GM18505 (cell line): ENCODE measurements at regions not wholly inside any gene's neighbourhood (a gene's known extent, or its start where the extent isn't known, plus 50 kb on each side); places are given as distances from the start of the nearest gene placed in this dataset.
"Not testable (repeated sequence)": the region's sequence is repeated elsewhere in the genome, so short reads cannot be mapped to it uniquely, and the experiment has no call there.

Experiments used
- ATAC-seq: cut with Tn5 transposase; IDR thresholded peaks from one replicate; pipeline ENCODE4 v1.9.1; 2021; ENCODE audit not compliant: unreplicated experiment
- POLR2A ChIP-seq: IDR thresholded peaks from 4 replicates; pipeline ENCODE4 v1.6.1; 2011; ENCODE audit warnings: borderline replicate concordance; ENCODE audit not compliant: insufficient read depth, insufficient read length; ENCODE audit errors: extremely low read depth

- no peak for ATAC-seq
- TF ChIP-seq POLR2A = no peak
Measured at GRCh38 chr5:54820346-54821134, 164.9 kb downstream of the ESM1 start.

DNA sequence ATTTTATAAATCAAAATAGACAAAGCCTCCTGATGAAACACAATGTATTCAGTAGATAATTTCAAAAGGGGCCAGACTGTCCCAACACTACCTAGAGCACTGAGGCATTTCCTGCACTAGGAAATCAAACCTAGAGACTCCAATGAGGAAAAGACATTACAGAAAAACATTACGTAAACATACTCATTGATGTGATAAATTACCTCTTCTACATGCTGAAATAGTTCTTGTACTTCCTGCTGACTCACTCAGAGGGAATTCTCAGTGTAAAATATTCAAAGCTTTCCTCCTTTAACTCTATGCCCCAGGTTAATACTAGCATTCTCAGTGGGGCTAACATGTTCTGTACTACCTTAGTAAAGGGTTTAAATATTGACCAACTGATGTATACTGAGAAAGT, 178.0 kb downstream of the ESM1 start:
- no peak for TF ChIP-seq POLR2A
- no peak for ATAC-seq

- no peak for ATAC-seq
- no peak for TF ChIP-seq POLR2A
Measured at GRCh38 chr5:54804521-54804920, 180.9 kb downstream of the ESM1 start.

DNA sequence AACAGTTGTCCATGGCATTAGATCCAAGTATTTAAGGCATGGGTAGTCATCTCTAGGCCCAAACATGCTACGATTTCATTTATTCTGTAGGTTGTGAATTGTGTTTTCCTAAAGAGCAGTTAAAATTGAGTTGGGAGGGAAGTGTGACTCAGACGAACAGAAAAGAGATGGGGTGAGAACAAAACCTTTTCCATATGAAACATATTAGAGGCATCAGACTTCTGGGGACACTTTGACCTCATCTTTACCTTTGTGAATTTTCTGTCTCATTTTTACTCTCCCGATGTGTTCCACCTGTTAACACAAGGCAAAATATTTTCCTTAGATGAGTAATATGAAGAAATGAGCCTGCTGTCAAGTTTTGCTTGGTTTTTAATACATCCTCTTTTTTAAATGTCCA, 181.3 kb downstream of the ESM1 start:
- ATAC-seq = no peak
- TF ChIP-seq POLR2A = no peak

DNA sequence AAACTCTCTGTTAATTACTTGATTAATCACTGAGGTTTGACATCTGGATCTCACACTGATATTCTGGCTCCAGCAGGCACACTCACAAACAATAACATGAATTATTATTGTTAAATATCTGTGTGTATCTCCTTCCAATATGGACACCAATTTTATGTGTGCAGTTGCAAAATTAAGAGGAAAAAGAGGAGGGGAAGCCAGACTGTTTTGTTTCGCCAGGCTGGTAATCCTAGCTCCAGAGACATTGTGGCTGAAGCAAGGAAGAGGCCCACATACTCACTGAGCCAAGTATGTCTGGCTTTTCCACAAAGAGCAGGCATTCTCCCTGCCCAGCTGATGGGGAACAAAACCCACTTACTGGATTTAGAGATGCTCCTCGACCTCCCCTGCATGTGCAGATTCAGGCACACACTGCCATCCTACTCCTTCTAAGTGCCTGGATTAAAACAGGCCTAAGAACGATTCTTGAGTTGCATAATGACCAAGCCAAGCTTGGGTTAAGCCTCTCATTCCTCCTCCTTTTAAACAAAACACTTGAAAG, 181.9 kb downstream of the ESM1 start:
- TF ChIP-seq POLR2A = no peak
- ATAC-seq = no peak

- peak; percentile 83 for ATAC-seq
- no peak for TF ChIP-seq POLR2A
Measured at GRCh38 chr5:54799645-54800044, 185.7 kb downstream of the ESM1 start.

GRCh38 chr5:54795777-54796176, 189.6 kb downstream of the ESM1 start:
- no peak for ATAC-seq
- no peak for TF ChIP-seq POLR2A

- TF ChIP-seq POLR2A = no peak
Measured at GRCh38 chr5:54795284-54795683, 190.1 kb downstream of the ESM1 start.

GRCh38 chr5:54794135-54794975, 191.0 kb downstream of the ESM1 start:
- TF ChIP-seq POLR2A = no peak
- ATAC-seq = no peak

More at GRCh38 chr5:54795284-54795683, 190.1 kb downstream of the ESM1 start:
- no peak for ATAC-seq

DNA sequence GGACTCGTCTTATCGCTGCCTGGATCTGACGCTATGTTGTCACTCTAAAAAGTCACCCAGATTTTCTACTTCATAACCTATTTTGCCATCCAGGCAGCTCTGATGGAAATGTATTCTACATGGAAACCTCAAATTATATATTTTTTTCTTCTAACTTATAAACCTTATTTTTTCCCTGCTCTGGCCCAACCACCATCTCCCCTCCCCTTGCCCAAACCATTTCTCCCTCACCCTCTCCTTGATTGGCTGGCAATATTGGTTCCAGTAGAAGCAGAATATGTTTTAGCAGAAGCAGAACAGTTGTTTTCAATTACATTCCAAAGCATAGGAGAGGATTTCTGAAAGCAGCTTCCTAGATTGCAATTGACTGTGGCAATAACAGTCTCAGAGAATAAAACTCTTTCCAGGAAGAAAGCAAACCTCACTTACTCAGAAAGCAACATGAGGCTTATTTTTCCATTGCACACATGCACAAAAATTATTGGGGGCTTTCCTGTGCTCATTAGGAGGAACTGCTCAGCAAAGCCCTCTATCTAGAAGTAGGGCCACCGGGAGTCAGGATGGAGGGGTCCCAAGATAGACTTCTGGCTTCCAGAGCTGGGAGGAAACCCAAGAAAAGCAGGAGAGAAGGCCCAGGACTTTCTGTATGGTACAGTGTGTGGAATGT, 191.8 kb downstream of the ESM1 start:
- no peak for ATAC-seq
- TF ChIP-seq POLR2A = no peak

- no peak for ATAC-seq
- TF ChIP-seq POLR2A = no peak
Measured at GRCh38 chr5:54792611-54793404, 192.6 kb downstream of the ESM1 start.

DNA sequence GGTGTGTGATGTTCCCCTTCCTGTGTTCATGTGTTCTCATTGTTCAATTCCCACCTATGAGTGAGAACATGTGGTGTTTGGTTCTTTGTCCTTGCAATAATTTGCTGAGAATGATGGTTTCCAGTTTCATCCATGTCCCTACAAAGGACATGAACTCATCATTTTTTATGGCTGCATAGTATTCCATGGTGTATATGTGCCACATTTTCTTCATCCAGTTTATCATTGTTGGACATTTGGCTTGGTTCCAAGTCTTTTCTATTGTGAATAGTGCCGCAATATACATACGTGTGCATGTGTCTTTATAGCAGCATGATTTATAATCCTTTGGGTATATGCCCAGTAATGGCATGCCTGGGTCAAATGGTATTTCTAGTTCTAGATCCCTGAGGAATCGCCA, 197.5 kb downstream of the ESM1 start:
- not testable (repeated sequence) for ATAC-seq
